PFSK-1 (cell line): ENCODE measurements at regions not wholly inside any gene's neighbourhood (a gene's known extent, or its start where the extent isn't known, plus 50 kb on each side); places are given as distances from the start of the nearest gene placed in this dataset.

ENCODE experiments used
- SIN3A ChIP-seq: IDR thresholded peaks from 2 replicates; pipeline ENCODE4 v1.6.1; 2012; ENCODE audit warnings: mild to moderate bottlenecking, low read length, moderate library complexity, borderline replicate concordance; ENCODE audit not compliant: insufficient read depth
- TF ChIP-seq, protein P1 (sequence below), 2 experiments: IDR thresholded peaks; 2 replicates each; pipeline versions ENCODE4 v1.6.1 to v1.8.0; 2011 to 2012; ENCODE audit warnings: low read depth in 2 of 2, low read length in 2 of 2, control low read depth in 1 of 2, inconsistent platforms in 1 of 2, mild to moderate bottlenecking in 1 of 2, moderate library complexity in 1 of 2; ENCODE audit not compliant: insufficient read depth in 1 of 2

DNA sequence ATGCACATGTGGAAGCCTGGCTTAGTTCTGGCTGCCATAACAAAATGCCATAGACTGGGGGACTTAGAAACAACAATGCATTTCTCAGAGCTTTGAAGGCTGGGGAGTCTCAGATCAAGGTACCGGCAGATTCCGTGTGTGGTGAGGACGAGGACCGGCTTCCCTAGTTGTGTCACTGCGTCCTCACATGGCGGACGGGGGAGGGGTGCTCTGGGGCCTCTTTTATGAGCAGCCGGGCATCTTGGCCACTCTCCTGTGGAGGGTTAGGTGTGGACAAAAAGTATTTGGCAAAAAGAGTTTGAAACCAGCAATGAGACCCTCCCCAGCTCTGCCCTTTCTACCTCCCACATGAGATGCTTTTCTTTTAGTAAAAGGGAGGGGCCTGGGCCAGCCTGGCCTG is 118.5 kb upstream of the LPCAT1 start:
- TF ChIP-seq SIN3A, result no peak
- TF ChIP-seq, protein P1, sequence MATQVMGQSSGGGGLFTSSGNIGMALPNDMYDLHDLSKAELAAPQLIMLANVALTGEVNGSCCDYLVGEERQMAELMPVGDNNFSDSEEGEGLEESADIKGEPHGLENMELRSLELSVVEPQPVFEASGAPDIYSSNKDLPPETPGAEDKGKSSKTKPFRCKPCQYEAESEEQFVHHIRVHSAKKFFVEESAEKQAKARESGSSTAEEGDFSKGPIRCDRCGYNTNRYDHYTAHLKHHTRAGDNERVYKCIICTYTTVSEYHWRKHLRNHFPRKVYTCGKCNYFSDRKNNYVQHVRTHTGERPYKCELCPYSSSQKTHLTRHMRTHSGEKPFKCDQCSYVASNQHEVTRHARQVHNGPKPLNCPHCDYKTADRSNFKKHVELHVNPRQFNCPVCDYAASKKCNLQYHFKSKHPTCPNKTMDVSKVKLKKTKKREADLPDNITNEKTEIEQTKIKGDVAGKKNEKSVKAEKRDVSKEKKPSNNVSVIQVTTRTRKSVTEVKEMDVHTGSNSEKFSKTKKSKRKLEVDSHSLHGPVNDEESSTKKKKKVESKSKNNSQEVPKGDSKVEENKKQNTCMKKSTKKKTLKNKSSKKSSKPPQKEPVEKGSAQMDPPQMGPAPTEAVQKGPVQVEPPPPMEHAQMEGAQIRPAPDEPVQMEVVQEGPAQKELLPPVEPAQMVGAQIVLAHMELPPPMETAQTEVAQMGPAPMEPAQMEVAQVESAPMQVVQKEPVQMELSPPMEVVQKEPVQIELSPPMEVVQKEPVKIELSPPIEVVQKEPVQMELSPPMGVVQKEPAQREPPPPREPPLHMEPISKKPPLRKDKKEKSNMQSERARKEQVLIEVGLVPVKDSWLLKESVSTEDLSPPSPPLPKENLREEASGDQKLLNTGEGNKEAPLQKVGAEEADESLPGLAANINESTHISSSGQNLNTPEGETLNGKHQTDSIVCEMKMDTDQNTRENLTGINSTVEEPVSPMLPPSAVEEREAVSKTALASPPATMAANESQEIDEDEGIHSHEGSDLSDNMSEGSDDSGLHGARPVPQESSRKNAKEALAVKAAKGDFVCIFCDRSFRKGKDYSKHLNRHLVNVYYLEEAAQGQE (IDR thresholded peaks at IDR 0.05; ENCODE audit: insufficient read depth in 1 of 2, low read depth in 2 of 2, low read length in 2 of 2), result no peak
